GM19397 (cell line): ENCODE measurements at regions not wholly inside any gene's neighbourhood (a gene's known extent, or its start where the extent isn't known, plus 50 kb on each side); places are given as distances from the start of the nearest gene placed in this dataset.

Source experiments
- ATAC-seq: cut with Tn5 transposase; IDR thresholded peaks from one replicate; pipeline ENCODE4 v1.9.1; 2021; ENCODE audit warnings: mild to moderate bottlenecking, moderate library complexity; ENCODE audit not compliant: unreplicated experiment

GRCh38 chr2:12300019-12300602, 416.6 kb upstream of the TRIB2 start:
- ATAC-seq = no peak

DNA sequence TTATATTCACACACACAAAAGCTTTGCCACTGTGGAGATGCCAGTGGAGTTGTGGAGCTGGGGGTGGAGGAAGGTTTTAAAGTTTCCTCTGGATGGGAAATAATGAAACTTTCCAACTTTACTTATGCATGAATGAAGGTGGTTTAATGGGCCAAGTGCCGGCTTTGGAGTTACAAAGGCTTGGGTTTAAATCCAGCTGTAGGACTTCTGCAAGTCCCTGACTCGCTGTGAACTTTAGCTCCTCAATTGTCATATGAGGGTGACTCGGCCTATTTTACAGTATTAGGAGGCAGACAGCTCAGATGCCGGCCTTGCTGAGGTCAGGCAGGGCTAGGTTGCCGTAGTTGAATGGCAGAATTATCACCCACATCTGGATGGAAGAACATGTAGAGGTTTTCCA, 415.8 kb upstream of the TRIB2 start:
- no peak for ATAC-seq

DNA sequence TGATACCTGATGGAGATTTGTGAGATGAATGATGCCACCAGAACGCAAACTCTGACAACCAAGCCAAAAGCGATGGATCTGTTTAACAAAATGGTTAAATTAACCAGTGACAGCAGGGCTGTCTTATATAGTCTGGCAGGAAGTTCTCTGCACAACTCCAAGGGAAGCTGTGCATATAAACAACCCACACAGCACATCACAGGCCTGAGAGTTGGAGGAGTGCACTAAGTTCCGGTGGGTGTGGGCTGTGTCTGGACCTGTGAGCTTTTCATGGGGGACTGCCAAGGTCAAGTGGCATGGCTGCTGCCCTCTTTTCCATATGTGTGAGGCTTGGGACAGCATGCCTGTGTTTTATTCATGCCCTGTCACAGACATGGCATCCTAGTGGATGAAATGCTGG, 414.6 kb upstream of the TRIB2 start:
- ATAC-seq = no peak

DNA sequence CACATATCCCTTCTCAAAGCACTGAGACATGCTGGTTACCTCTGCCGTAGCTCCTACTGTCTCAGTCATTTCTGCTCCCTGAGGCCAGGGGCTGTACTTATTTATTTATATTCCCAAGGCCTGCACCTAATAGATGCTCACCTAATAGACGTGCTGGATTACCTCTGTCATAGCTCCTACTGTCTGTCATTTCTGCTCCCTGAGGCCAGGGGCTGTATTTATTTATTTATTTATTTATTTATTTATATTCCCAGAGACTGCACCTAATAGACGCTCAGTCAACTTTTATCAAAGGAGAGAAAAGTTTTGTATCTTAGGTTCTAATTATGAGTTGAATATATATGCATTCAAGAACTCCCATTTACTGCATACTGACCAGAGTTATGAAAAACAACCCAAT, 414.0 kb upstream of the TRIB2 start:
- ATAC-seq = no peak

DNA sequence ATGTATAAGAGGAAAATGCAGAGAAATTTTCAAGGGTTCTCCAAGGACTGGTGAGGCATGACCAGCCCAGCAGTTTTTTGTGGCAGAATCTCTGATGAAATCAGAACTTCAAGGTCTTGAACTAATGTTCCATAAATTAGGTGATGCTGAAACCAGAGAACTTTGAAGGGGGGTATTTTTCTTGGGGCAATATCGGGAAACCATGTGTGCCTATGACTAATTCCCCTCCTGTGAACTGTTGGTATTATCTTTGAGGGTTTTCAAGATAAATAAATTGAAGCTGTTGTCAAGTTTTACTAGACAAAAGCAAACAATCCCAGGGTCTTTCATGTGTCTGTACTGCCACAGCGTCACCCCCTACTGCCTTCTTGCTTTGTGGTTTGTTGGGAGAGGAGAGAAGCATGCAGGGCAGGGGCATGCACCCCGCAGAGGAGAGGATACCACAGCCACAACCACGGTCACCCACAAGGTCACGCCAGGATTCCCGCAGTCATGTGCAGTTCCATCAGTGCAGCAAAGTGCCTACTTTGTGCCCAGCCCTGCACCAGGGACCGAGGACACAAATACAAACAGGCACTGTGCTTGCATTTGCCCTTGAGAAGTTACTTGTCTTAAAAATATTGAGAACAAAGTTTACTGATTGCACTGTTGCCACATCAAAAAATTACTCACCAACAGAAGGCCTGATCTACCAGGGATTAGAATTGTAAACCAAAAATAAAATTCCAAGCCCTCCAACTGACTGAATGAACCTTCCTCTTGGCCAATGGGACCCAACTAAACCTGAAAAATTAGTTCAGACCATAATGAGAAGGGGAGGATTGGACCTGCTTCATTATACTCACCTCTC, 413.3 kb upstream of the TRIB2 start:
- no peak for ATAC-seq

DNA sequence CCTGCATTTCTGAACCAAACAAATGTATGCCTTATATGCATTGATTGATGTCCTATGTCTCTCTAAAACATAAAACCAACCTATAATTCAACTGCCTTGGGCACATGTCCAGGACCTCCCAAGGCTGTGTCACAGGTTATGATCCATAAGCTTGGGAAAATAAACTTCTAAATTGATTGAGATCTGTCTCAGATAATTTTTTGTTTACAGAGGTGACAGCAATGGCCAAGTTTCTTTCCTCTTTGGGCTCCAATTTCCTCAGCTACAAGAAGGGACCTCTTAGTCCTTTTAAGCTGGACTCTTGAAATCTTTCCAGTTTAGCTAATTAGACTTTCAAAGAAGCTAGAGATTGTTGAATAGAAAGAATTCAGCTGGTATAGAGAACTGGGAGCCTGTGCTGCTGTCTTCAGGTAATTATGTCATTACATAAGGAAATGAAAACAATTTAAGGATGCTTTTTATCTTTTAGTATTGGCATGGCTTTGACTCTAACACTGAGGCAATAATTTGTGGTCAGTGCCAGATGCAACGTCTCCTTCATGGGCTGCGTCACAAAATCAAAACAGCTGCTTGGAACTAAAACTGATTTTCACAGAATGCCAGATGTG, 412.1 kb upstream of the TRIB2 start:
- ATAC-seq = no peak

- no peak for ATAC-seq
Measured at GRCh38 chr2:12305931-12306330, 410.8 kb upstream of the TRIB2 start.

DNA sequence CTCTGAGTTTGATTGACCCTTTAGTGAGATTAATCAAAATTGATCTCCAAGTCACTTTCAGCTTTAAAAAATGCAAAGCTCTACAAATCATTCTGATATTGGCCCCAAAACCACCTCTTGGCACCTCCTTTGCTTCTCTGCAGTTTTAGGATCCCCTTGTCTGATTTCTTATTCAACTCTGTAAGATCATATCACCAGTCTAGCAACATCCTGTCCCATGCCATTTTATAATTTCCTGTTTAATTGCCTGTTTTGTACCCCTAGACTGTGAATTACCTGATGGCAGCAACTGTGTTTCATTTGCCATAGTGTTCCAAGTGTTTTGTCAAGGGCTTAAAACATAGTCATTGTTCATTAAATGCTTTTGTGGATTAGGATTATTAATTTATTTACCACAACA, 406.3 kb upstream of the TRIB2 start:
- ATAC-seq = no peak

DNA sequence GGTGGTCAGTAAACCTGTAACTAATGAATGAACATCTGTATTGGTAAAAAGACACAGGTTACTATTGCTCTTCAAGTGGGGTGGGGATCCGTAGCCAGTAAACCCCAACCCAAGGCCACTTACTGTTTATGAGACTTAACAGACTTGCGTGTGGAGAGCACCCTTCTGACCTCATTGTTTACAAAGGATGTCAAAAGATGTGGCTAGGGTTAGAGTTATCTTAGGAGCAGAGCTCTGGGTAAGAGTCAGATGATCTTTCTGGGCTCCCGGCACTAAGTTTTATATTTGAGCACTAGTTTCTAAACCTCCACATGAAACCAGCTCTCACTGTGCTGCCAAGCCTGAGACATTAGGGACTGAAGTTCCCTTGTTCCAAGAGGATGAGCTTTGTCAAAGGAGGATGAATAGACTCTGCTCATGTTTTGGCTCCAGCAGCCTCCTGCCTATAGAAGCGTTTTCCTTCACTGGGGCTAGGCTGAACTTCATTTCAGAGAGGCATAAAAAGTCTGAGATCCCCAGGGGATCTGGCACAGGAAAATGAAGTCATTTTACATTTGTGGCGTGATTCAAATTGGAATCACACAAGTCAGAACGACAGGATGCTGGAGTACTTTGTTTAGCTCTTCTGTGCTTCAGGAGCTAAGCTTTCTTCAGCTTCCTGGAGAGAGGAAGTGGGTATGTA, 403.1 kb upstream of the TRIB2 start:
- no peak for ATAC-seq

GRCh38 chr2:12314127-12314760, 402.5 kb upstream of the TRIB2 start:
- ATAC-seq = no peak

GRCh38 chr2:12315224-12315623, 401.5 kb upstream of the TRIB2 start:
- ATAC-seq = no peak

DNA sequence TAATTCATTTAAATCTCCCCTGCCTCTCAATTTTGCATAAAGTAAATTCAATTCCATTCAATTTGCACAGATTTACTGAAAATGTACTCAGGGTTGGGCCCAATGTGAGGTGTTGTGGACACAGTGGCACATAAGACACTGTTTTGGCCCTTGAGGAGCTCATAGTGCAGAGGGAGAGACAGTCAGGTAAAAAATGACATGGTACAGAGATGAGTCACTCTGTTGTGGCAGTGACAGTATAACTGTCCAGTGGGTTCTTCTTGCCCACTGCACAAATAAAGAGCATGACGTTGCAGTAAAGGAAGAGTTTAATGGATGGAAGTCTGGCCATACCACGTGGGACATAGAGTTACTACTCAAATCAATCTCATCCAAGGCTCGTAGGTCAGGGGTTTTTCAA, 400.3 kb upstream of the TRIB2 start:
- ATAC-seq = no peak

DNA sequence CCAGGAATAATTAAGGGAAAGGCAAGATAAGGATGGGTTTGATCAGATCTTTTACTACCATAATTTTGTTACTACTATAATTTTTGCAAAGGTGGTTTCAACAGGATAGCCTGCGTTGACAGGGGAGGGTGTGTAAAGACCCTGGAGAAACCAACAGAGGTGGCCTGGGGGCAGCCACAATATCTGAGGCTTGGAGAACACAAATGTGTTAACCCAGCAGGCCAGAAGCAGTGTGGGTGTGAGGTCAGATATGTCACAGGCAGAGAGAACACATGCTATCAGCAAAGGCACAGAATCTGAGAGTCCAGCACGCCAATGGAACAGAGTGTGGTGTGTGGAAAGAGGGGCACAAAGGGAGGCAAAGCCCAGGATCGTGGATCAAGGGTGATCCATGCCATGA, 399.4 kb upstream of the TRIB2 start:
- ATAC-seq = no peak

DNA sequence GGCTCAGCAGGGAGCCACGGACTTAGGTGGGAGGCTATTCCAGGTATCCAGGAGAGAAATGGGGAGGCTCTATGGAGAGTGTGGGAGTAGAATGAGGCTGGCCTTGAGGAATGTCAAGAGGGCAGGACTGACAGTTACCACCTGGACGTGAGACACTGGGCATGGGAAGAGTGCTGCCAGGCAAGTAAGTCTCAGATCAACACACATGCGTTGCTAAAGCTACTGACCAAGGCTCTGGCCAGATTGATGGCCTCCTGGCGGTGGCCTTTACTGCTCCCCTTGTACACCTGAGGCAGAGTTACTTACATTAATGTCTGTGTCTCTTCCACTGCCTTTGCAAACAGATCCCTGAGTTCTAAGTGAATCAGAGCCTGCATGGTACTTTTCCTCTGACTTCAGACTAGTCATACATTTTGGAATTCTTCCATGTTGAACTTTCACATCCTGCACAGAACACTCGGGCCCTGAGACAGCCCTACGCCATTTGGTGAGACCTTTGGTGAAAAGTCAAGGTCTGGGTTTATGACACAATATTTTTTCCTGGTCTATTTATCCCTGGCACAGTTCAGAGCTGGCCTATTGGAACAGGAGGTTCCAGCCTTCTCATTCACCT, 398.8 kb upstream of the TRIB2 start:
- no peak for ATAC-seq

DNA sequence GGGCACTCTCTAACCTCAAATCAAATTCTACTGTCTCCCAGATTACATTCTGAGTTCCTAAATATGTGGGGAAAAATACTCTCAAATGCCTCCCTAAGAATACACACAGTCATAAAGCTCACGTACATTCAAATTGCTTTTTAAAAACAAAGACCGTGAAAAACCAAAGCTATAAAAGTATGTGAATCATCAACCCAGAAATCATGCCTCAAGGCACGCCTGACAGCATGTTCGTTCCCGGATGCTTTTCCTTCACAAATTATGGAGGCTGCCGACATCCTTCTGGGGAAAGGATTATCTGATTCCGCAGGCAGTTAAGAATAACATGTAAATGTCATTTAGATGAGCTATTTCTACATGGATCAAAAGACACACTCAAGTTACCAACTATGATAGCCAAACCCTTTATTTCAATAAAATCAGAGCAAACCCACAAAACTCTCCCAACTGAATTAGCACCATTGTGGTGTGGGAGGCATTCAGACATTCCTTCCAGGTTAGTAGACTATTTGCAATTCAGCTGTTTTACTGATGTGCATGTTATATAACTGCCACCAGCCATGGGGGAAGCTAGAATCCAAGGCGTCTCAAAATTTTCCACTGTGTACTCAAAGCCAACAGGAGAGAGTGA, 398.2 kb upstream of the TRIB2 start:
- ATAC-seq = no peak

DNA sequence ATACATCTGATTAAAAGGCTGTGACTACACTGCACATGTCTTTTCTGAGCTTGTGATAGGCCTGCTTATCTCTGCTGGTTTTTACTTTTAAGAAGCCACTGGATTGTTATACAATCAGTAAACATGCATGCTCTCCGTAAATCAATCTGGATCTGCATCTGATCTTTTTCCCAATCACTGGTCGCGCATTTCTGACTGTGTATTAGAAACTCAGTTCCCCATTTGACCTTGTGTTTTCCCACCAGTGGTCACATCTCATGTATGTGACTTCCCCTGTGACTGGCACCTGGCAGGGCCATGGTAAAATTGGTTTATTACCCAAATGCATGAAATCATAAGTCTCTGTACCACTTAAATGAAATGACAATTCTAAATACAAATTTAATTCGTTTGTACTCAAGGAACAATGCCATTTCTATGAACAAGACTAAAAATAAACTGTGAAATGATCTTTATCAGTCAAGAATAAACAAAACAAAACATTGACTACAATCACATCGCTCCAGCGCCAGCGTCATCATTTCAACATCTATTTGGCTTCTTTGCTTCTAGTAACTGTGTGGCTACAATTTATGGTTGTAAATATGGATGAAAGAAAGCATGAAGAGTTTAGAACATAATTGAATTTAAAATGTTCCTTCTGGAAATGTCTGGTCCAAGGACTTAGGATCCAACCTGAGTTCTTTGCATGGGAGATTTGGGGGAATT, 396.6 kb upstream of the TRIB2 start:
- ATAC-seq = no peak

DNA sequence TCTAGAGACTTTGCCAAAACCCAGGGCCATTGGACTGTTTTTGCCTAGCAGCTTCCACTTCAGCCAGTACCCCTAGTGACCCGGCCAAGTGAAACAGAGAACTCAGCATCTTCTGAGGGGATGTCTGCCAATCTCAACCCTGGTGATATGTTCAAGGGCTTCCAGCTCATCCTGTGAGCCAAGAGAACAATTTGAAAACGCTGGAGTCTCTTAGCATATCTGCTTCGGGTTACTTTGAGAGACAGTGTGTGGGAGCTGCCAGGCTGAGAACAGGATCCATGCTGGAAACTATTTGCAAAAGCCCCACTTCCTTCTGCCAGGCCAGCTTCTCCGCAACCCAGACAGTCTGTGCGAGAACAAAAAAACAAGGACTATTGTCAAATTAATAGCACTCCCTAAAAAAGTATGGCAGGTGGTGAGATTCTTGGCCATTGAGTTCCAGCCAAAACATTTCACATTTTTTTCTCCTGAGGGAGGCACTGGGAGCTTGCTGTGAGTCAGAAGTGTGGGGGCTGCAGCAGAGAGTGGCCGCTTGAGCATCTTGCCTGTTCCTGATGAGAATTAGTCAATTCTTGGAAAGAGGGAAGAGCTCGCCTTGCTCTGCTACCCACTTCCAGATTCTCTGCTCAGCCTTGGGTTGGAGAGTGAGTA, 395.6 kb upstream of the TRIB2 start:
- ATAC-seq = no peak

DNA sequence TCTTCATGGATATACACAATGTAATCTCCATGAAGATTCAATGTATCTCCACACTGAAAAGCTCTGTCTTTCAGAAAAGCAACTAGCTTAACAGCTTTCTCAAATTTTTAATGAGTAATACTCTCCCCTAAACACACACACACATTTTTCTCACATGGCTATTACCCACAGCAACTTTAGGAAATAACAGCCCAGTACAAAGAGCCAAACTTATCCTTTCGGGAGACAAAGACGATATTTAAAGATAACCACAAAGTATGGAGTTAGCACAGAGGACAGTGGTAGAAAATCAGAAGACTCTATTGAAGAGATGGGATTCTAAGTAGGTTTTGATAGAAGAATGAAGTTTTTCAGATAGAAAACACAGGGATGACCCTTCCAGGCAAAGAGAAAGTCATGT, 394.9 kb upstream of the TRIB2 start:
- no peak for ATAC-seq

GRCh38 chr2:12325806-12326205, 390.9 kb upstream of the TRIB2 start:
- ATAC-seq = no peak
